Stimulated activated CD4-positive, alpha-beta T cell treated with anti-CD3 and anti-CD28 coated beads, Interleukin-4, amount 100 ng/mL, for 1 hour (primary cell): ENCODE measurements at regions not wholly inside any gene's neighbourhood (a gene's known extent, or its start where the extent isn't known, plus 50 kb on each side); places are given as distances from the start of the nearest gene placed in this dataset.
"Not testable (repeated sequence)": the region's sequence is repeated elsewhere in the genome, so short reads cannot be mapped to it uniquely, and the experiment has no call there.

Experiments used
- DNase-seq: peaks from one replicate; pipeline ENCODE4 v3.0.0-alpha.2; 2020

GRCh38 chr6:164812706-164813105, 496.7 kb downstream of the C6orf118 start:
- DNase-seq: no peak

GRCh38 chr6:164807125-164807524, 502.3 kb downstream of the C6orf118 start:
- DNase-seq: no peak

GRCh38 chr6:164795056-164795815, 514.2 kb downstream of the C6orf118 start:
- DNase-seq: no peak

- no peak for DNase-seq
These were observed 516.7 kb downstream of the C6orf118 start for GRCh38 chr6:164792666-164793065.

- no peak for DNase-seq
These were observed 517.9 kb downstream of the C6orf118 start for GRCh38 chr6:164791498-164791897.

GRCh38 chr6:164763788-164764187, 545.6 kb downstream of the C6orf118 start:
- no peak for DNase-seq

- DNase-seq: no peak
These were observed 552.0 kb downstream of the C6orf118 start for GRCh38 chr6:164757451-164757850.

- no peak for DNase-seq
These were observed 552.7 kb downstream of the C6orf118 start for GRCh38 chr6:164756723-164757122.

GRCh38 chr6:164756142-164756541, 553.3 kb downstream of the C6orf118 start:
- DNase-seq: no peak

GRCh38 chr6:164753517-164753916, 555.9 kb downstream of the C6orf118 start:
- no peak for DNase-seq

GRCh38 chr6:164751395-164751794, 558.0 kb downstream of the C6orf118 start:
- DNase-seq: no peak

GRCh38 chr6:164750128-164750527, 559.3 kb downstream of the C6orf118 start:
- DNase-seq: no peak

- no peak for DNase-seq
These were observed 560.0 kb downstream of the C6orf118 start for GRCh38 chr6:164749221-164750064.

GRCh38 chr6:164744301-164744700, 565.1 kb downstream of the C6orf118 start:
- no peak for DNase-seq

GRCh38 chr6:164741938-164742451, 567.4 kb downstream of the C6orf118 start:
- no peak for DNase-seq

- not testable (repeated sequence) for DNase-seq
These were observed 573.3 kb downstream of the C6orf118 start for GRCh38 chr6:164736090-164736489.

- no peak for DNase-seq
These were observed 577.9 kb downstream of the C6orf118 start for GRCh38 chr6:164731539-164731938.

- no peak for DNase-seq
These were observed 587.9 kb downstream of the C6orf118 start for GRCh38 chr6:164721460-164721859.

- no peak for DNase-seq
These were observed 608.9 kb downstream of the C6orf118 start for GRCh38 chr6:164700497-164700896.

GRCh38 chr6:164695896-164696295, 613.5 kb downstream of the C6orf118 start:
- DNase-seq: no peak

- DNase-seq: no peak
These were observed 615.0 kb downstream of the C6orf118 start for GRCh38 chr6:164694386-164694785.

GRCh38 chr6:164693944-164694343, 615.5 kb downstream of the C6orf118 start:
- DNase-seq: no peak

GRCh38 chr6:164692772-164693510, 616.5 kb downstream of the C6orf118 start:
- no peak for DNase-seq
